CD4-positive, alpha-beta T cell treated with Interleukin-15 for 1 hour (primary cell): ENCODE measurements at regions not wholly inside any gene's neighbourhood (a gene's known extent, or its start where the extent isn't known, plus 50 kb on each side); places are given as distances from the start of the nearest gene placed in this dataset.
"Not testable (repeated sequence)": the region's sequence is repeated elsewhere in the genome, so short reads cannot be mapped to it uniquely, and the experiment has no call there.

Experiments
- DNase-seq: peaks from one replicate; pipeline ENCODE4 v3.0.0-alpha.2; 2020

GRCh38 chr13:50539791-50540530 lies 303.5 kb downstream of the DLEU7 start:
- DNase-seq, result no peak

- DNase-seq, result no peak
Observed at GRCh38 chr13:50543141-50543540, 300.4 kb downstream of the DLEU7 start.

DNA sequence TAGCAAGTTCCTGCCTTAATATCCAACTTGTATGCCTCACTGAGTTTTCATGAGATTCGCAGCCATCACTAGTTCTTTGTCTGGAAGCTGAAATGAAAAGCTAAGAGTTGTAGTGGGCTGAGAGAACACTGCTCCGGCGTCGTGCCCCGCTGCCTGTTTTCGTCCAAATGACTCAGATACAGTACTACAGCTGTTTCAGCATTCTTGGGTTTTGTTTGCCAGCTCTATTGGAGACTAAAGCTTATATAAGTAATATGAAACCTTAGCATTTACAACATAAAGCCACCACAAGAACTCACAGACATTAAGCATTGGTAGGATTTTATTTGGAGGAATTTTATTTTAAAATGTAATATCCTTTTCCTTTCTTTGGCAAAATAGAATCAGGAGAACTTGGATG lies 299.7 kb downstream of the DLEU7 start:
- DNase-seq, result no peak

GRCh38 chr13:50544211-50544610 lies 299.3 kb downstream of the DLEU7 start:
- DNase-seq, result no peak

- DNase-seq, result not testable (repeated sequence)
Observed at GRCh38 chr13:50547175-50547574, 296.3 kb downstream of the DLEU7 start.

DNA sequence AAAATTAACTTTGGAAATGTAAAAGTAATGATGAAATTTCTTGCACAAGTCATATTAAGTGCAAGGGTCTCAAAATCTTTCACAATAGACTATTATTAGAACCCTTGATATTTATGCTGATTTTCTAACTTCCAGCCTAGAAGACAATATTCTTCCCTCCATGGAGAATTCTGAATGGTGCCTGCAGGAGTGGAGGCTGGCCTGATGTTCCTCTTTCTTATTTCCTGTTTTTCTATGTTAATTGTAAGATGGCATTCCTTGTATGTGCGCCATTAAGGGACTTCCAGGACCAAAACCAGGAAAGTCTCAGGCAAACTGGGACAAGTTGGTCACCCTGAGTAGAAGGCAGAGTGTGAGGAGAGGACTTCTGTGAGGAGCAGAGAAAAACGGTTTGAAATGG lies 294.9 kb downstream of the DLEU7 start:
- no peak for DNase-seq

- no peak for DNase-seq
Observed at GRCh38 chr13:50549221-50549942, 294.1 kb downstream of the DLEU7 start.

DNA sequence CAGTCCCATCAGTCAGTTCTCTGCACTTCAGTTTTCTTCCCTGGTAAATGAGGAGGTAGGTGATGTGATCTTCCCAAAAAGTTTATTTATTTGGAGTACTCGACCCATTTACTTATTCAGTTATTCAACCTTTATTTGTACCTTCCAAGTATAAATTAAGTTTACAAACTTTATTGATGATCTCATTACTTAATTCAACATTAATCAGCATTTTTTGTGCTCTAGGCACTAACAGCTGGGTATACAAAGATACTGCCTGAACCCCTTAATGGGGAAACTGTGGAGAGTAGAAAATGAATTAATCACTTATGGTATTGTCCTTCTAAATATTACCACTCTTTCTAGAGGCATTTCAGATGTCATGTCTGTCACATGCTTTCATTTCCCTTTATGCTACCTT lies 293.3 kb downstream of the DLEU7 start:
- DNase-seq, result no peak

DNA sequence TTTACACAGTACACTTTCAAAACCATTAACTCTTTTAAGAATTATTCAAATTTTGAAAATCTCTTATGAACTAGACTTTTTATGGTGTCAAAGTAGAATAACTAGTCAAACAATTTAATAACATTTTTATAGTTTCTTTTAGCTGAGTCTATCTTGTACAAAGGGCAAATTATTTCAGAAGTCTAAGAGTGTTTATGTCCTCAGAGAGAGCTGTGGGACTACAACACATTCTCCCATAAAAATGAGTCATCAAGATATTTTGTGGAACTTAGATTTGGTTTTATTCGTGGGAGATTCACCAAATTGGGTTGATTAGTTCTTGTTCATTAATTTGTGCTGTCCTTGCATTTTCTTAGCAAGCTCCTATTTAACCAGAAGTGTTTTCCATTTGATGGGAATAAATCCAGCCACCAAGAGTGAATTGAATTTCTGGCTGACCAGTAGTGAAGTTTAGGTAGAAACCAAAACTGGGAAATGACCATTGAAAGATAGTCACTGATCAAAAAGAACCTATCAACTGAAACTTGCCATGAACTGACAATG lies 291.0 kb downstream of the DLEU7 start:
- no peak for DNase-seq

GRCh38 chr13:50561739-50562138 lies 281.8 kb downstream of the DLEU7 start:
- DNase-seq, result no peak

GRCh38 chr13:50566646-50567045 lies 276.8 kb downstream of the DLEU7 start:
- DNase-seq, result no peak

- DNase-seq, result no peak
Observed at GRCh38 chr13:50572129-50572528, 271.4 kb downstream of the DLEU7 start.

- DNase-seq, result no peak
Observed at GRCh38 chr13:50573066-50573465, 270.4 kb downstream of the DLEU7 start.

GRCh38 chr13:50574731-50575130 lies 268.8 kb downstream of the DLEU7 start:
- DNase-seq, result no peak

DNA sequence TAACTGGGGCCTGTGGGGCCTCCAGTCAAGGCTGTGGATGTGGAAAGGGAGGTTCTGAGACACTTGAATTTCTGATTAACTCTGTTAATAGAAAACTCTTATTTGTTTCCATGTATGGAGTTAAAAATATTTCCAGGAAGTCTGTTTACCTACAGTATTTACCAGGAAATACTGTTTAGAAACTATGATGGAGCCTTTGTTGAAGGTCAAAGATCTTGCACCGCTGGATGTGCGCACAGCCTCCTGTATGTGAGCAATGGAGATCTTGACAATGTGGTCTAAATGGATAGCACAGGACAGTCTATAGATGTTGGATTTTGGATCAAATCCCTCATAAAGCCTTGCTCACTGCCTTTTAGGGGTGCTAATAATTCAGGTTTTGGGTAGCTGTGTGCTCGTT lies 268.4 kb downstream of the DLEU7 start:
- no peak for DNase-seq

DNA sequence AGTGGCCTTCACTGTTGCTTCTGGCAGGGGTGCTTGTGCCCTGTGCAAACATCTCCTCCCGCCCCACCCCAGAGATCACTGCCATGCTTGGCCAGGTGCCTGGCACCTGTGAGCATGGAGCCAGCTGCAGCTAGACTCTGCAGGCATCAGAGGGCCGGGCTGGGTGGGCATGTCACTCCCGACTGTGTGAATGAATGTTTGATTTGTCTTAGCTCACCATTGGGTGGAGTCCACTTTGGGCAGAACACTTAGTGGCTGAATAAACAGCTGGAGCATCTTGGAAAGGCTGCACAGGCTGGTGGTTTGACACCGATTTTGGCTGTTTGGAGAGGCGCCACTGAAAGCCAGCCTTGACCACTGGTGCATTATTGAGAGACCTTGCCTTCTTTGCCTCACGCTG lies 267.3 kb downstream of the DLEU7 start:
- DNase-seq, result no peak

GRCh38 chr13:50577806-50578205 lies 265.7 kb downstream of the DLEU7 start:
- no peak for DNase-seq

GRCh38 chr13:50580684-50581305 lies 262.7 kb downstream of the DLEU7 start:
- no peak for DNase-seq

GRCh38 chr13:50581586-50582196 lies 261.8 kb downstream of the DLEU7 start:
- DNase-seq, result no peak

GRCh38 chr13:50584856-50585580 lies 258.5 kb downstream of the DLEU7 start:
- no peak for DNase-seq

- DNase-seq, result no peak
Observed at GRCh38 chr13:50585674-50586413, 257.6 kb downstream of the DLEU7 start.
